Embryonic facial prominence (tissue), 1 donor: ENCODE measurements at regions not wholly inside any gene's neighbourhood (a gene's known extent, or its start where the extent isn't known, plus 50 kb on each side); places are given as distances from the start of the nearest gene placed in this dataset.

Source experiments
- DNase-seq: peaks from one replicate; pipeline ENCODE4 v3.0.0-alpha.2; 2016; ENCODE audit errors: extremely low spot score

- DNase-seq: no peak
Observed at GRCh38 chr10:35906155-35906554, 264.1 kb upstream of the FZD8 start.

- DNase-seq: no peak
Observed at GRCh38 chr10:35903021-35903420, 260.9 kb upstream of the FZD8 start.

GRCh38 chr10:35898716-35899440 lies 256.8 kb upstream of the FZD8 start:
- no peak for DNase-seq

GRCh38 chr10:35896001-35896400 lies 253.9 kb upstream of the FZD8 start:
- no peak for DNase-seq

- no peak for DNase-seq
Observed at GRCh38 chr10:35895331-35895730, 253.2 kb upstream of the FZD8 start.

- DNase-seq: no peak
Observed at GRCh38 chr10:35892526-35892925, 250.4 kb upstream of the FZD8 start.

GRCh38 chr10:35890676-35891495 lies 248.8 kb upstream of the FZD8 start:
- no peak for DNase-seq

- DNase-seq: no peak
Observed at GRCh38 chr10:35889971-35890675, 248.0 kb upstream of the FZD8 start.

GRCh38 chr10:35889226-35889625 lies 247.1 kb upstream of the FZD8 start:
- no peak for DNase-seq

GRCh38 chr10:35888400-35888799 lies 246.3 kb upstream of the FZD8 start:
- no peak for DNase-seq

GRCh38 chr10:35887685-35888084 lies 245.6 kb upstream of the FZD8 start:
- no peak for DNase-seq

- no peak for DNase-seq
Observed at GRCh38 chr10:35885076-35885475, 243.0 kb upstream of the FZD8 start.

GRCh38 chr10:35884657-35885071 lies 242.6 kb upstream of the FZD8 start:
- no peak for DNase-seq

GRCh38 chr10:35882422-35883150 lies 240.5 kb upstream of the FZD8 start:
- DNase-seq: no peak

GRCh38 chr10:35881320-35881719 lies 239.2 kb upstream of the FZD8 start:
- no peak for DNase-seq

- DNase-seq: no peak
Observed at GRCh38 chr10:35876248-35876647, 234.2 kb upstream of the FZD8 start.

GRCh38 chr10:35875016-35875676 lies 233.1 kb upstream of the FZD8 start:
- DNase-seq: no peak

GRCh38 chr10:35874311-35875015 lies 232.4 kb upstream of the FZD8 start:
- no peak for DNase-seq

- DNase-seq: no peak
Observed at GRCh38 chr10:35872671-35873070, 230.6 kb upstream of the FZD8 start.

- DNase-seq: no peak
Observed at GRCh38 chr10:35870665-35871310, 228.7 kb upstream of the FZD8 start.
